HG03196 (cell line): ENCODE measurements at regions not wholly inside any gene's neighbourhood (a gene's known extent, or its start where the extent isn't known, plus 50 kb on each side); places are given as distances from the start of the nearest gene placed in this dataset.
"Not testable (repeated sequence)": the region's sequence is repeated elsewhere in the genome, so short reads cannot be mapped to it uniquely, and the experiment has no call there.

Experiments
- ATAC-seq: cut with Tn5 transposase; IDR thresholded peaks from one replicate; pipeline ENCODE4 v1.9.1; 2021; ENCODE audit not compliant: unreplicated experiment

- no peak for ATAC-seq
Measured at GRCh38 chr16:60712144-60712543, 1324.1 kb downstream of the CDH8 start.

GRCh38 chr16:60704726-60705125 is 1331.5 kb downstream of the CDH8 start:
- no peak for ATAC-seq

- ATAC-seq: no peak
Measured at GRCh38 chr16:60703096-60703495, 1333.1 kb downstream of the CDH8 start.

GRCh38 chr16:60686824-60687223 is 1349.4 kb downstream of the CDH8 start:
- no peak for ATAC-seq

- no peak for ATAC-seq
Measured at GRCh38 chr16:60684002-60684401, 1352.2 kb downstream of the CDH8 start.

GRCh38 chr16:60682219-60682618 is 1354.0 kb downstream of the CDH8 start:
- ATAC-seq: no peak

- ATAC-seq: no peak
Measured at GRCh38 chr16:60681043-60681442, 1355.2 kb downstream of the CDH8 start.

- ATAC-seq: no peak
Measured at GRCh38 chr16:60675022-60675421, 1361.2 kb downstream of the CDH8 start.

GRCh38 chr16:60674241-60674640 is 1362.0 kb downstream of the CDH8 start:
- ATAC-seq: no peak

- no peak for ATAC-seq
Measured at GRCh38 chr16:60655514-60656153, 1380.6 kb downstream of the CDH8 start.

GRCh38 chr16:60651346-60651745 is 1384.9 kb downstream of the CDH8 start:
- ATAC-seq: no peak

- ATAC-seq: no peak
Measured at GRCh38 chr16:60648290-60648689, 1387.9 kb downstream of the CDH8 start.

- ATAC-seq: not testable (repeated sequence)
Measured at GRCh38 chr16:60647388-60647787, 1388.8 kb downstream of the CDH8 start.

GRCh38 chr16:60646631-60647030 is 1389.6 kb downstream of the CDH8 start:
- no peak for ATAC-seq

GRCh38 chr16:60645541-60645940 is 1390.7 kb downstream of the CDH8 start:
- no peak for ATAC-seq

- no peak for ATAC-seq
Measured at GRCh38 chr16:60642956-60643355, 1393.3 kb downstream of the CDH8 start.

- ATAC-seq: no peak
Measured at GRCh38 chr16:60641067-60641665, 1395.1 kb downstream of the CDH8 start.

- no peak for ATAC-seq
Measured at GRCh38 chr16:60640038-60640437, 1396.2 kb downstream of the CDH8 start.

GRCh38 chr16:60636636-60637035 is 1399.6 kb downstream of the CDH8 start:
- ATAC-seq: not testable (repeated sequence)

- ATAC-seq: no peak
Measured at GRCh38 chr16:60636117-60636516, 1400.1 kb downstream of the CDH8 start.

- ATAC-seq: no peak
Measured at GRCh38 chr16:60635548-60635947, 1400.7 kb downstream of the CDH8 start.

GRCh38 chr16:60611844-60612243 is 1424.4 kb downstream of the CDH8 start:
- ATAC-seq: no peak

- no peak for ATAC-seq
Measured at GRCh38 chr16:60608971-60609370, 1427.3 kb downstream of the CDH8 start.
